ENCODE measurements at regions not wholly inside any gene's neighbourhood (a gene's known extent, or its start where the extent isn't known, plus 50 kb on each side); places are given as distances from the start of the nearest gene placed in this dataset.

GRCh38 chr15:70443486-70444273, 319.7 kb downstream of the UACA start:
- no peak for DNase-seq (ENCODE audit: low read depth)

GRCh38 chr15:70442616-70443321, 320.6 kb downstream of the UACA start:
- no peak for DNase-seq (ENCODE audit: low read depth)

- no peak for DNase-seq (ENCODE audit: low read depth)
Observed at GRCh38 chr15:70442211-70442610, 321.1 kb downstream of the UACA start.

- DNase-seq (ENCODE audit: low read depth) = no peak
Observed at GRCh38 chr15:70440416-70441138, 322.8 kb downstream of the UACA start.

GRCh38 chr15:70439880-70440279, 323.5 kb downstream of the UACA start:
- no peak for DNase-seq (ENCODE audit: low read depth)

- no peak for DNase-seq (ENCODE audit: low read depth)
Observed at GRCh38 chr15:70439304-70439877, 324.0 kb downstream of the UACA start.

- no peak for DNase-seq (ENCODE audit: low read depth)
Observed at GRCh38 chr15:70438776-70439175, 324.6 kb downstream of the UACA start.

DNA sequence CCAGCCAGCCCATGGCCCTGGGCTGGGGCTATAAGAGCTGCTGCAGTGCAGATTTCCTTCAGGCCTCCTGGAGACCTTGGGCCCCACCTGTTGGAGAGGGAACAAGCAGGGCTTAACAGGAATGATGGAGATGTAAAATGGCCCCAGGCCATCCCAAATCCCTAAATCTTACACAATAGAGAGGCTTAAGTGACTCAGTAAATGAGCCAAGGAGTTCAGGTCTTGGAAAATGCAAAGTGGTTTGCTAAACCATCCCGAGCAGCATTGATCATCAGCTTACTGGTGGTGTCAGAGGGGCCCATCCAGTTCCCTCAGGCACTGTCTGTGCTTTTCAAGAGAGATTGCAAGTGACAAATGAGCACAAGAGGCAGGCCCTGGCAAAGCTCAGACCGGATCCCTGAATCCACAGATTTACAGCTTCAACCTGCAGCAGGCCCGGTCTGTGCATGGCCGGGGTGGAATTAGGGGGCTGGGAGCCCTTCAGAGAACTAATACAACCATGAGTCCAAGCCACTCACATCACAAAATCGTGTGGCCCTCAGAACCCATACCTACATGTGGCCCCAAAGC, 325.4 kb downstream of the UACA start:
- no peak for DNase-seq (ENCODE audit: low read depth)

DNA sequence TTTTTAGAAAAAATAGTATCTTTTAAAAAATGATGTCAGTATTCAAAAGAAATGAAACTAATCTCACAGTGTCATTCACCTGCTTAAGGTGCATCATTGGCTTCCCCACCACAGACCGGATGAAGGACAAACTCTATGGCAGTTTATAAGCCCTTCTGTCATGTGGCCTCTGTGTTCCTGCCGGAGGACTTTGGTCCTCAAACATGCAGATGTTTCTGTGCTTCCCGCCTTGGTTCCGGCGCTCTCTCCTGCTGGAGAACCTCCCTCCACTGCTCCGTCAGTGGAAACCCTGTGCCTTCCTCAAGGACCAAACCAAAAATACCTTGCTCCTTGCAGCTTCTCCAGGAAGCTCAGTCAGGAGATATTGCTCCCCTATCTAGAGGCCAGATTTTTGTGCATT, 326.3 kb downstream of the UACA start:
- DNase-seq (ENCODE audit: low read depth) = no peak

GRCh38 chr15:70436428-70436827, 326.9 kb downstream of the UACA start:
- no peak for DNase-seq (ENCODE audit: low read depth)

- DNase-seq (ENCODE audit: low read depth) = no peak
Observed at GRCh38 chr15:70435872-70436271, 327.5 kb downstream of the UACA start.

- no peak for DNase-seq (ENCODE audit: low read depth)
Observed at GRCh38 chr15:70435369-70435768, 328.0 kb downstream of the UACA start.

- no peak for DNase-seq (ENCODE audit: low read depth)
Observed at GRCh38 chr15:70433586-70434324, 329.6 kb downstream of the UACA start.

GRCh38 chr15:70432924-70433495, 330.3 kb downstream of the UACA start:
- no peak for DNase-seq (ENCODE audit: low read depth)

- DNase-seq (ENCODE audit: low read depth) = no peak
Observed at GRCh38 chr15:70431854-70432253, 331.5 kb downstream of the UACA start.

GRCh38 chr15:70430069-70430468, 332.4 kb upstream of the TLE3 start:
- no peak for DNase-seq (ENCODE audit: low read depth)

GRCh38 chr15:70429056-70429722, 331.5 kb upstream of the TLE3 start:
- DNase-seq (ENCODE audit: low read depth) = no peak

- no peak for DNase-seq (ENCODE audit: low read depth)
Observed at GRCh38 chr15:70428211-70428822, 330.6 kb upstream of the TLE3 start.

- no peak for DNase-seq (ENCODE audit: low read depth)
Observed at GRCh38 chr15:70427167-70428120, 329.7 kb upstream of the TLE3 start.
